GM18520 (cell line): ENCODE measurements at regions not wholly inside any gene's neighbourhood (a gene's known extent, or its start where the extent isn't known, plus 50 kb on each side); places are given as distances from the start of the nearest gene placed in this dataset.

Experiments
- ATAC-seq: cut with Tn5 transposase; IDR thresholded peaks from one replicate; pipeline ENCODE4 v1.9.1; 2021; ENCODE audit not compliant: unreplicated experiment

DNA sequence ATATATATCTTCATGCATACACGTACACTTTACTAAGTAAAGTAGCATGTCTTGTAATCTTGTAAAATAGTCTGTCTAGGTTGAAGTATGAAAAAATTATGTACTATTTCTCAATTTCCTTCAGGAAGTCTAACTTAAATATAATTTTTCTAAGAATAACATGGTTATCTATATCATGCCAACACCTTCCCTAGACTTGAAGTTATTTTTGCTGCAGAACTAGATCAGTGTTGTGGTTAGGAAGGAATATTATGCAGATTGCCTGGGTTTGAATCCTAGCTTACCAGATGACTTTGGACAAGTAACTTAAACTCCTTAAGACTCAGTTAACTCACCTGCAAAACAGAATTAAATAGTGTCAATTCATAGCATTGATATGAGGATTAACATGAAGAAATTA is 142.2 kb upstream of the SEMA3A start:
- no peak for ATAC-seq

DNA sequence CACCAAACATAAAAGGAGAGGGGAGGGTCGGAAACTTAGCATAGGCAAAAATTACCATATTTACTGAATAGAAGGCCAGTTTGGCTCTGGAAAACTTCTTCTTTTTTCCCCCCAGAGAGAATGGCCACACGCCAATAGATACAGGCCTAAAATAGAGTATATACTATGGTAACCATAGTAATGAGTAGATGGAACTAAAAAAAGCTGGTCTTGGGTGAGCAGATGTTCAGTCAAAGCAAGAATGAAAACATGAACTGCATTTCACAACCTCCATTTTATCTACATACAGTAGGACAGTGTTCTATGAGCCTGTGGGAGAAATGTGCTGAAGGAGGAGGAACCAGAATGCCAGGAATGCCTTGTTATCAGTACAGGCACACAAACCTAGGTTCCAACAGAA is 141.7 kb upstream of the SEMA3A start:
- ATAC-seq, result no peak

DNA sequence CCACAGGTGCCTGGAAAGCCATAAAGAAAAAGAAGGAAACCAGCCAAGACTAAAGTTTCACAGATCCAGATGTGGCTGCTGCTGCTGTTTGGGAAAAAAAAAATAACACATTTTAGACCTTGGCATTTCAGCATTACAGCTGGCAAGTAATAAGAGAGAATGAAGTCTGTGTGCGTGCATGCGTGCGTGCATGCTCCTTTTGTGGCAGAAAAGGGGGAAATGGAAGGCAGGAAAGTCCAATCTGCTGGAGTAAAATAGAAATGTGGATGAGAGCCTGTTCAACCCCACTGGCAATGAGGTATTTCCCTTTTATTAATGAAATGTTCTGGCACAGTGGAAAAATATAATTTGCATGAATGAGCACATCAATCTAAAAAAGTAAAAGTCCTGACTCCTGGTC is 137.0 kb upstream of the SEMA3A start:
- ATAC-seq, result no peak

DNA sequence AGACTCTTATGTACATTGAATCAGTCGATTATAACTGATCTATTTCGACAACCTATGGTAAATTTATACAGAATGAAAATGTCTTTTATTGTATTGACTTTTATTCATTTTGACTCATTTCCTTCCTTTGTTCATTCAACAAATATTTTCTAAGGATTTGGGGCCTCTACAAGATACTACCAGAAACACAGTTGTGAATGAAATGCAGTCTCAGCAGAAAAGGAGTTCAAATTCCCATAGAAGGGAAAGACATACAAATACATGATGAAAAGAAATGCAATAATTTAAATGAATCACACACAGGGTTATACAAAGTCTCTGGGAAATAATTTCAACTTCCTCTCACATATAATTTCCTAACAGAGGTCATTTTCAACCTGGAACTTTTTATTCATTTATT is 134.0 kb upstream of the SEMA3A start:
- no peak for ATAC-seq

DNA sequence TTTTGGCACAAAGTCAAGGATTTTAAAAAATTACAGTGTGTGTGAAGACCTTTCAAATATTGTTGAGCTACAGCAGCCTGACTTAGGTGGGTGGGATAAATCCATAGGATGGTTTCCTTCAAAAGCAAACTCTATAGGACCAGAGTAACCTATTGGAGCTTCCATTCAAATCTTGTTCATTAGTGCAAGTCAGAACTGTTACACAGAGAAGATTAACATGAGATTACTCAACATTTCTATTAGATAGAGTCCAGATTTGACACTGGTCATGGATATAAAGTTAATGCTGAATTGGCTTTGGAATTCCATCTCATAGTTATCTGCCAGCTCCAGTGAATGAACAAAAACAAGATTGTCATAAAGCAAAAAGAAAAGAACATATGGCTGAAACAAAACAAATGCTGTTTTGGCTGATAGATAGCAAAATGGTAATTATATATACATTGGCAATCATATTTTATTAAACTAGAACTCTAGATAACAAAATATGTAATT is 129.6 kb upstream of the SEMA3A start:
- no peak for ATAC-seq

DNA sequence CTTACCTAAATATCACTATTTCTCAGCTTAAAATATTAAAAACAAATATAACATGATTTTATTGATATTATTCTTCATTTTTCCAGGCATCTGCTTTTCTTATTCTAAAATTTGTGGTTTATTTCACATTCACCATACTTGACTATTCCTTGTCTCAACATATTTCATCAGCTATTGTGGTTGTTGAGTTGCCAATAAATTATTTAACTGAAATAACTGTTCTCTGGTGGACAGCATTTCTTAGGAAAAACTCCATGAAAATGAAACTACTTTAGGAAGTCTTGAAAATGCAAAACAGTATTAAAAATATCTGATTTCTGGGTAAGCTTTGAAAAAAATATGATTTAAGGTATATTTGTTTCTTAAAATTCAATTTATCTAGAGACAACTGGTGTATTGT is 122.9 kb upstream of the SEMA3A start:
- no peak for ATAC-seq

DNA sequence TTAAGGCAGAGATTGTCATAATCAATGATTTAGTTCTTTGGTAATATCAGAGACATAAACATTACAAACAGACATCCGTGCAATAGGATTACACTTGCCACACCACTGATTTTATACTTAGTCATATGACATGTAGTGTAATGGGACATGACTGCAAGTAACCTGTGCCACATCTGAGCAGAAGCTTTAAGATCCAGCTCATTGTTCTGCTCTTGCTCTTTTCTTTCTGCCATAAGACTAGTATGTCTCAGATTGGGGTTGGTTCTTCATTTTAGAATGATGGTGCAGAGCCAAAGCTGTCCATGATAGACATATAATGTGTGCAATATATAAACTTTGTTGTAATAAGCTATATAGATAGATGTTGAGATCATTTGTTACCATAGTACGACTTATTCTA is 119.7 kb upstream of the SEMA3A start:
- ATAC-seq, result no peak

DNA sequence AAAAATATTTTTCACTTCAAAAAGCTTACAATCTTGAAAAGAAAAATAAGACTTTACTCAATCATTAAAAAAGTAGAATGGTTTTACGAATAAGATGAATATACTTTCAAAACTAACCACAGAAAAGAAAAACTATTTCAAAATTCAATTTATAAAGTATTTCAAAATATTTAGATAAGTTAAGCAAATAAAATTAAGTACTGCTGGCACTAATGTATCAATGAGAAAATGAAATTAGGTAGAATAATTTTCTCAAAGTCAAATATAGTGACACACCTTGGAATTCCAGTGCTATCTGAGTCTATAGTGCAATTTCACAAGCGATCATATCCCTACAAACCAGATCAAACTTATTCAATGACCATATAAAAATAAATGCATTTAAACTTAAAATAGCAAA is 109.8 kb upstream of the SEMA3A start:
- no peak for ATAC-seq

DNA sequence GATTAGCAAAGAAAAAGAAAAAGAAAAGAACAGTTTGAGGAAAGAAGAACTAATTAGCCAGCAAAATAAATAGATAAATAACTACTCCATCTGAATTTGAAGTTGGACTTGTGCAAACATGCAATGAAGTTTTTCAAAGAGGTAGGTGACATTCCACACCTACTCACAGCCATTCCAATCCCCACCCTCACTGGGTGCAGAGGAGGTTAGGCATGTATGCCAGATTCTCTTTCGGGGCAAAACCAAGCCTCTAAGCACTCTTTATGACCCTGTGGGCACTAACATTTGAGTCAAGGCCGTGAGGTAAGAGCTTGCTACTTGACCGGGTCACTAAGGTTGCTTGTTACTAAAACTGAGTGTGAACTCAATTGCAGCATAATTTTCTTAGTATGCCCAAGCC is 108.4 kb upstream of the SEMA3A start:
- no peak for ATAC-seq

DNA sequence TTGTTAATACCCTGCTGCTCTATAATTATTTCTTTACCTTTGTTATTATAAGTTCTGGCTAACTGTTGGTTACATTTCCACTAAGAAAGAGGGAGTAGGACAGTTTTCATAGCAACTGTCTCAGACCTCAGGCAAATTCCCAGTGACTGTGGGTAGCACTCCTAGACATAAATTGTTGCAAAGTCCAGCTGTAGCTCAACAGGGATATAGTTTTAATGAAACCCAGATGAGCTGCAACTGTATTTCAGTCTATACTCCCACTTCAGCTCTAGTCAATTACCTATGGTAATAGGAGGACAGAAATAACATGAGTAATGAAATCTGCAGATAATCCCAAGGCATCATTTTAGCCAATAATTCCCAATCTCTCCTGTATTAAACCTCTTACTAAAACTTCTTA is 103.0 kb upstream of the SEMA3A start:
- no peak for ATAC-seq

DNA sequence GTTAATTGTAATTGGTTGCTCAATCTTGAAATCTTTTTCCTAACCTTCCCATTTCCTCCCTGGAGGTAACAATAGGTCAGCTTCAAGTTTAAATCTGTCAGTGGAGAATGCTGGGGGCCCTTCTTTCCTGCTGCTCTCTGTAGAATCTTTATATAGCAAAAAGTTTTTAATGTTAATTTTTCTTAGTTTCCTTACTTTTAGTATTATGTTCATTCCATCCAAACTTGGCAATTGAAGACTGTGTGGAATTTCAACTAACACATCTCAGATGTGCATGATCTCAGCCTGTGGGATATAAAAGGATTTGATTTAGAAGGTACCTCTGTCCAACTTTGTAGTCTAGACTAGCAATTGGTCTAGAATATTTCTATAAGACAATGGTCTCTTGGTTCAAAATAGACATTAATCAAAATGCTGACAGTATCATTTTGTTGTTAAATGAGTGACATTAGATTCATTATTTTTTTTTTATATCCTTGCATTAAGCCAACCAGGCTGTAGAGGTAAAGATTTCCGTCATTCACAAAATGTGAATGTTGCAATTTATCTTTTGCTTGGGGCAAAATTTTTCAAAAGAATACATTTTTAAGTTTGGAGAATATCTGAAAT is 100.4 kb upstream of the SEMA3A start:
- ATAC-seq, result no peak

DNA sequence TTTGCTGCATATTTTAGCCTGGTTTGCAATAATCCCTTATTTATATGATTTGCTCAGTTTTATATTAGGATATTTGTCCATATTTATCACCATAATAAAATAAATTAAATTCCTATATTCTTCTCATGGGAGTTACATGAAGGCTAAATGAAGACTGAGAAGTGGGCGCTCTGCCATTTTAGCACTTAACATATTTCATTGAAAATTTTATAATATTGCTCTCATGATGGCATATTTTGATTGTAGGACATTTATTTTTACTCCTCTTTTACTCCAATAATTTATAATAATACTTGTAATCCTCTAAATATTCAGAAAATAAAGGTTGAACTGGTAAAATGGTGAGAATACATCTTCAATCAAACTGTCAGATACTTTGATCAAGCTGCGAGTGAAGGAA is 99.8 kb upstream of the SEMA3A start:
- no peak for ATAC-seq

DNA sequence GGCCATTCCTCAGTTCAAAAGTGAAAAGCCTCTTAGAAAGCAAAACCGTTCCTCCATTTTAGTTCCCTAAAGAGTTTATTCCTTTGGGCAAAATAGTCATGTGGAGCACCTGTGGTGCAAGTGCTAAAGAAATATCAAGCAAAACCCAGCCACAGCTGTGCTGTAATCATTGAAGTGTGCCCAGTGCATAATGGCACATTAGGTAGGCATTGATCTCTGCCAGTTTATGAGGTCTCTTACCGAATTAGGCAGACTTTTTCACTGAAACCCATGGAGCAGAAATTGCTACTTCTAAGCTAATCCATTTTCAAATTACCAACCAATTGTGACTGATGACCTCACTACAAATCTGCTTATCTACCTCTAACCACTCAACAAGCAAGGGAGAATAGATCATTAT is 97.2 kb upstream of the SEMA3A start:
- no peak for ATAC-seq

DNA sequence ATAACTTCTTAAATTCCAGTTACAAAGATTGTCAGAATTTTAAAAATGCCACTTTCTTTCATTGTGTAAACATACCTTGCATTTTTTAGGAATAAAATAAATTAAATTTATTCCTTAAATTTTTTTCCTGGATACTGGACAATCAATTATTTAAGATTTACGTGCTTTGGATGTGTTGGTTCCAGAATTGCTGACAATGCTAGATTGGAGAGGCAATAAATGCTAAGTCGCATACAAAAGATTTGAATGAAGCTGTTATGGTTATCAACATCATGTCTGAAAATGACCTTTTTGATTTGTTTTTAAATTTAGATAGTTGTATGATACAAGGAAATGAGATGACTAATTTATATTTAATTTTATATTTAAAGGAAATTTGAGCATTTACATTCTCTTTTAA is 89.2 kb upstream of the SEMA3A start:
- no peak for ATAC-seq

DNA sequence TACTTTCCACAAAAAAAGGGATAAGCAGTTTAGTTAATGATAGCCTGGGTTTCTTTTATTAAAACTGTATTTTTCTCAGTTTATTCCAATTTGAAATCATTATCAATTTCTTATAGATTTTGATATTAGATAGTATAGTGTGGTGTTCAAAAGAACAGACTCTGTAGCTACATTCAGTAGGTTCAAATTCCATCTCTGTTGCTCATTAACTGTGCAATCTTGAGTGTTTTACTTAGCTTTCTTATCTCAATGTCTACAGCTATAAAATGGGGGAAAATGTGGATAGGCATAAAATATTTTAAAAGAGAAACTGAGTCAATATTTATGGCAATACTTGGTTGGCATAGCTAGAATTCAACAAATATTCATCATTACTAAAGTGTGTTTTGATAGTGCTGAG is 86.9 kb upstream of the SEMA3A start:
- ATAC-seq, result no peak

DNA sequence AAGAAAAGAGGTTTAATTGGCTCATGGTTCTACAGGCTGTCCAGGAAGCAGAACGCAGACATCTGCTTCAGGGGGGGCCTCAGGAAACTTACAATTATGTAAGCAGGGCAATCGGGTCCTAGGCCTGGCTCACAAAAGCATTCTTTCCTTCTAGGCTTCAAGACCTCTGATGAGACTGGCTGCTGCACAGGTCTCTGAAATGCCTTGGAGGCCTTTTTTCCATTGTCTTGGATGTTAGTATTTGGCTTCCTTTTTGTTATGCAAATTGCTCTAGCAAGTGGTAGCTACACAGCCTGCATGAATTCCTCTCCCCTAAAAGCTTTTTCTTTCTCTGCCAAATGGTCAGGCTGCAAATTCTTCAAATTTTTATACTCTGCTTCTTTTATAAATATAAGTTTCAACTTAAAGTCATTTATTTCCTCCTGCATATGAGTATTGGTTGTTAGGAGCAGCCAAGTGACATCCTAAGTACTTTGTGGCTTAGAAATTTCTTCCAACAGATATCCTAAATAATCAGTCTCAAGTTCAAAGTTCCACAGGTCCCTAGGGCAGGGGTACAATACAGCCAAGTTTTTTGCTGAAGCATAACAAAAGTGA is 83.1 kb upstream of the SEMA3A start:
- no peak for ATAC-seq

DNA sequence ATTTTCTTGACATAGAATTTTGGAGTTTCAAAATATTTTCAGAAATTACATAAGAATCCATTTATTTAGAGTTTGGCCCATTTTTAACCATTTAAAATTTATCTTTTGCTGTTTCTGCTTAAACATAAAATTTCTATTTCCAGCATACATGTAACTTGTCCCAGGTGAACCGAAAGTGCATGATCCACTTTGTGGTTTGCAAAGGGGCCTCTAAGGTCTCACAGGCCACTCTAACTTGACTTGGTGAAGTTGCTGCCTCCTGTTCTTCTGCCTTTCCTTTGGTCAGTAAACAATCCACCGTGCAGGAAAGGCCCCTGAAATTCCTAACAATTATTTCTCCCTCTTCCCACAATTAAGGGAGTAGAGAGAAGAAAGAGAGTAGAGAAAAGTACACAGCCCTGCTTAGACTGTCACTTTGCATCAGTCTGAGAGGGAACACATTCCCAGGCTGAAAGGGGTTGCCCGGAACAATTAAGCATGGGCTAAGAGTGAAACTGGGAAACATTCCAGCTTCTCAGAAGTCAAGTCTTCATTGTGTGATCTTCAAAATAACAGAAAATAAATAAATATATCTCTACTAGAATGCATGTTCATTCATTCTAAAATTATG is 79.5 kb upstream of the SEMA3A start:
- ATAC-seq, result no peak

DNA sequence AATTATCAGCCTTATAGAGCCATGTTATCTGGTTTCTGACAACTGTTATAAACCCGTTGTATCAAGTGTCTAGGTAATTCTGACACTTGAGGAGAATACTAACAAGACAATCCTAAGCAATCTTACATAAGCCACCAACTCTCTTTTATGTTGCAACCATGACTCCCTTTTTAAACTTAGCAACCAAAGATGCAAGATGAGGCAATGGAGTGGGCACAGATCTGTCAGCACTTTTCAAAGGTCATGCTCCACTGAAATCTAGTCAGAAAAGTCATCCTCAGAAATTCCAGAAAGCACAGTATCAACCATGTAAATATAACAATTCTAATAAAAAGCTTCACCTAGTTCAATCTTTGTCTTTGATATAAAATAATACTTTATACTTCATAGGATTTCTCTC is 77.0 kb upstream of the SEMA3A start:
- no peak for ATAC-seq

DNA sequence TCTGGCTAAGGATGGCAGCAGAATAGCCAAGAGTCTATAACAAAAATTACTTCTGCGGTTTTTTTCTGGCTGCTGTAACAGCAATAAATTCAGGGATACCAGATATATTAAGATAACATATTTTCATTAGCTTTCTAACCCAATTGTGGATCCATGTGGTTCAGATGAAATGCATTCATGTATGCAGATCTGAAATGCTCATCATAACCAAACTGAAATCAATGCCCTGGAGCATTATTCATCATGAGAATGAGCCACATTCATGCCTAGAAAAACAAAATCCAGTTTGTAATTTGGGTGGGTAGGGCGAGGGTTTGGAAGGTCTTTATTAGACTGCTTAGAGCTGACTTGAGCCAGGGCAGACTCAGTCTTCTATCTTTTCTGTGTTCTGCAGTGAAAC is 69.8 kb upstream of the SEMA3A start:
- no peak for ATAC-seq

DNA sequence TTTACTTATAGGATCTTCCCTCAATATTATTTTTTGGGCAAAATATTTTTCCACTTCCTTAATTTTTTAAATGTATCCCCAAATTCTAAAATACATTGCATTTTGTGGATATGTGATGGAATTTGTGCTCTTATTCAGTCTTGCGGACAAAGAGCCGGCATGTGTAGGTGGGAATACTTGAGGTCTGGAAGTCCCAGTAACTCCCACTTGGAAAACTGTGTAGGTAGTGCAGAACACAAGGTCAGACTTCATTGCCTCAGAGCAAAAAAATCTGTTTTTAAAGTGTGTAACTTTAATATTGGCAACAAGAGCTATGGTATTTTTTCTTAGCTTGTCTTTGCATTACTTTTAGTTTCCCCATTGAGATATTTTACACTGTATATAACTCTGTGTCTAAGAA is 68.5 kb upstream of the SEMA3A start:
- ATAC-seq, result no peak

DNA sequence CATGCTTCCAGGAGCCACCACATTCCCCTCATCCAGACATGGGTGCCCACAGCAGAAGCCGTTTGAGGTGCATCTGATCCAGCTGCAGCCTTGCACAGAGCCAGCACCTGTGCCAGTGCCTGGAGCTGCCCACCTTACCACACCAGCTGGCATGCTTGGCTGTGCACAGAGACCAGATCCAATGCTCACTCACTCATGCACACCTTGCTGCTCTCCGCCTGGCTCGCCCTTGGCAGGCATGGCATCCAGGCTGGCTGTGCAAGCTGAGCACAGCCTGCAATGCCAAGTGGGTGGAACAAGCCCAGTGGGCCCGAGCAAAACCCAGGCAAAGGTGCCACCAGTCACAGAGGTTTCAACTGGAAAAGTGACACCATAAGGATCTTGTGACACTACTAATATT is 66.9 kb upstream of the SEMA3A start:
- ATAC-seq, result no peak

DNA sequence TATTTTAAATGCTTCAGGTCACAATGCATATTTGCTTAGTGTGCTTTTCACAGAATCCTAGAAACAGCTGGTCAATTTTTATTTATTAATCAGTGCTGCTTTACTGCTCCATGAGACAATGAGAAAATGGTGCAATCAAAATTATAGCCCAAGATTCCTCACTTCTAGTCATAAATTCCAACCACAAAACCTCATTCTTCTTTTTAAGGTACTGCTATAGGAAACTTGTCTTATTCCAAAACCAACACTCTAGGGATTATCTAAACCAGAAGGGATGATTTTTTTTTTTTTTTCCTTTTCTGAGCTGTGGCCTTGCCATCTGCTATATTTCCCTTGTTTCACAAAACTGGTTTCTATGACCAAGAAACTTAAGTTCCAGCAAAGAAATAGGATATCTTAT is 64.0 kb upstream of the SEMA3A start:
- no peak for ATAC-seq

DNA sequence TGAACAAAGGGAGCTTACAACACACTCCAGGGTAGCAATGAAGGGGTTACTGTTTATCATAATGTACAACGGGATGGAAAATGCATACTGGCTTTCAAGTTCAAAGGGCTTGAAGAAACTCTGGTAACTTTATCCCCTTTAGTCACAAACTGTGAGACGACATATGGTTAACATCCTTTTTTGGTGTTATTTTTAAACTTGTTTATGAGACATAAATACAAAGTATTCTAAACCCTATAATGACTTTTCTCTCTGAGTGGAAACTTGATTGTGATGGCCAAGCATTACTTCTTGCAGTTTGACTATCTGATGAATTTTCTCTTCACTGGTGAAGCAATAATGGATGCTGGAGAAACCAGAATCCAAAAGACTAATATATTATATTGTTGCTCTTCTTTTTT is 62.0 kb upstream of the SEMA3A start:
- ATAC-seq, result no peak
